GM19397 (cell line): ENCODE measurements at regions not wholly inside any gene's neighbourhood (a gene's known extent, or its start where the extent isn't known, plus 50 kb on each side); places are given as distances from the start of the nearest gene placed in this dataset.

Experiments
- ATAC-seq: cut with Tn5 transposase; IDR thresholded peaks from one replicate; pipeline ENCODE4 v1.9.1; 2021; ENCODE audit warnings: mild to moderate bottlenecking, moderate library complexity; ENCODE audit not compliant: unreplicated experiment

DNA sequence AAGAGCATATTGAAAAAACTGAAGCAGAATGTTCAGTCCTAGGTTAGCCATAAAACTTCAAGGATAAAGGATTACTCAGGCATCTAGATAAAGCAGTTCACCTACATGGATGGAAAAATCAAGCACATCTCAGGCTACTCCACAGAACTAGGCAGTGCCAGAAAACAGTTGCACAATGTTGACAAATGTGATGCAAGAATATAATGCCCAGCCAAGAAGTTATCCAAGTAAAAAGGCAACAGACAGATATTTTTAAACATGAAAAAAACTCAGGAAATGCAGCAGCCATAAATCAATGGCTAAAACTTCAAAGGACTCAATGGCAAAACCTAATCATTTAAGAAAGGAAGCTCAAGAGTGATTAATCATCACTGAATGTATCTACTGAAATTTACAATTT lies 456.0 kb upstream of the FAM241A start:
- no peak for ATAC-seq

DNA sequence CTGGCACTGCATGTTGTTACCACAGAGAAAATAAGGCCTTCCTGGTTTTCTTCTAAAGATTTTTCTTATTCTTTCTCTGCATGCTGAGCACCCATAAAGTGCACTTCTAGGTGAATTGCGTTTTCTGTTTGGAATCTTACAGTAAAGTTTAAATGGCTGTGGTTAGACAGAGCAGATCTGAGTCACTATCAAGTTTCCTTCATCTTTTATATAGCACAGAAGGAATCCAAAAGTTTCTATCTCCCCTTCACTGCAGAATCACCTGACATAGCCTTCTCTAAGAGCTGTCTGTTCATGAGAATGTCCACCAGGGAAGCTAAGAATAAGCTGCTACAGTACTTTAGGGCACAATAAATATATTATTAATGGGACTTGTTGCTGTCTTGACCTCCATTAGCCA lies 455.5 kb upstream of the FAM241A start:
- no peak for ATAC-seq

DNA sequence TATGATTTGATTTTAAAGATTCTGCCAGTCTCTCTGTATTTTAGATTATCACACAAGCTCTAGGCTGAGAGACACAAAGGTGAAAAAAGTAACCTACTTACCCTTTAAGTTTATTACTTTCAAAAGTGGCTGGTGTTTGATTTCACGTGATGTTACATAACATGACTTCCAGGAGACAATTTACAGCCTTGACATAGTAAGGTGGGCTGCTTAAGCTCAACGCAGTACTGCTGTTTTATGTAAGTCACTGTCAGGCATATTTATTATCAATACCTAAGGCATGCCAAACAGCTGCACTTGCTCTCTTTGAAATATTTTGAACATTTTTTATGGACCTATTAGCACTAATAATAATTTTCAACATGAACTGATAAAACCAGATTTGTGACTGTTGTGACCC lies 451.5 kb upstream of the FAM241A start:
- ATAC-seq: no peak

DNA sequence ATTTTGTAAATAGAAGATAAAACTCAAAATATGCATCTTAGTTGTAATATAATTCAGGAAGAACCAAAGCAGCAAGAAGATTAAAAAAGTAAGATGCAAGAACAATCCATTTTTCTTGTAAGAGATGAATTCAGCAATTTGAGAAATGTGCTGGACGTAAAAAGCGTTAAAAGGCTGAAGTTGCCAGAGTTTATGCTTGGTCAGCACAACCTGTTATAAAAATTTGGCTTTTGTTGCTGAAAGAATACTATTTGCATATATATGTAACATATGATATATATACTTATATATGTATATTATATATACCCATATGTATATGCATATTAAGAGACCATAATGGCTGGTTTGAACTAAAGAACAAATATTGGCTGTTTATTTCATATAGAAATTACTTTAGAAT lies 449.6 kb upstream of the FAM241A start:
- no peak for ATAC-seq

DNA sequence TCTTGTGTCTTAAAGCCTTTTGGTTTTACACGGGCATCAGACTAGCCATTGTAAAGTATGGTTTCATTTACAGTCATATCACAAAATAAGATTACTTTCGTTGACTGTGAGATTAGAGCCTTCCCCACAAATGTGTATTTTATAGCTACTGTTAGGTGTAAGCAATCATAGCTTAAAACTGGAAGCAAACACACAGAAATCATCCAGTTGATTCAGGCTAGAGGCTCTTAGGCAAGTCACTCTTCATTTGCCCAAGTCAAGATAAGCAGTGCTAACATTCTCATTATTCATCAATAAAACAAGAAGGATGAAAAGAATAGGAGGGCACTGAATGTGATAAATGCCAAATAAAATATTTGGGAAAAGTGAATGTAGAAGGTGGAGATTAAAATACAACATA lies 448.7 kb upstream of the FAM241A start:
- no peak for ATAC-seq

DNA sequence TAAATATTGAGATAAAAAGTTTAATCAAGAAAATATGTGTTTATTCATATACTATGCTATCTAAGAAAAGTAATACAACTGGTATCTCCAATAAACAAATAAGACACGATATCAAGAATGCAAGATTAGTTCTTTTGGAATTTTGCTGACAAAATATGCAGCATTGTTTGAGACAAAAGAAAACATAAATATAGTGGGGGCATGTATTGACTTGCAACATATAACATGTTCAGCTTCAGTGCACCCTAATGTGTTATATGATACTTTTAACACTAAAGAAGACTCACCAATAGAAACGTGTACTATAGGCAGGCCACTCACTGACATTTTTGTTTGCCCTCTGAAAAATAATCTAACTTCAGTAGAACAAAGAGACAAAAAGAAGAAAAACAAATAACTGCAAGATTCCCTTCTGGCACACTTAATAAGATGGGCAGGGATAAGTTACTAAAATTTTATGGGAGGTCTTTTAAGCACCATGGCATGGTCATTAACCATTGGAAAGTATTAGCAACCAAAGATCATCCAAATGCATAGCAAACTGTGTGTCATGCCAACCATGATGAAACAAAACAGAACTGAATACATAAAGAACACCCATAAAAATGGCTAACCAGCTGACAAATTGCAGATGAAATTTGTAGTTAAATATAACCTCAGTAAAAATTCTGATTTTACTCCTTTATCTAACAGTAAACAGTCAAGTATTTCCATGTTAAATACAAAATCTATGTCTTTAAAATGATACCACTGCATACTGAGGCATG lies 447.9 kb upstream of the FAM241A start:
- ATAC-seq: no peak

DNA sequence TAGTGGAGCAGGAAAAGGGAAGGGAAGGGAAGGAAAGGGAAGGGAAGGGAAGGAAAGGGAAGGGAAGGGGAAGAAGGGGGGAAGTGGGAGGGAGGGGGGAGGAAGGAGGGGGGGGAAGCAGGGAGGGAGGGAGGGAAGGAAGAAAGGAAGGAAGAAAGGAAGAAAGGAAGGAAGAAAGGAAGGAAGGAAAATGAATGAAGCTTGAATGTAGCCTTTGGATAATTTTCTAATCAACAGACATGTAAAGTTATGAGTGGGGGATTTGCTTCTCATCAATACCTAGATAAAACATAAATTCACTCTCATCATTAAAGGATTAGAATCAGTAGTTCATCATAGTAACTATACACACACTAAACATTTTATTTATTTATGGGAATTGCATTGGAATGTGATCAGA lies 446.9 kb upstream of the FAM241A start:
- ATAC-seq: no peak

DNA sequence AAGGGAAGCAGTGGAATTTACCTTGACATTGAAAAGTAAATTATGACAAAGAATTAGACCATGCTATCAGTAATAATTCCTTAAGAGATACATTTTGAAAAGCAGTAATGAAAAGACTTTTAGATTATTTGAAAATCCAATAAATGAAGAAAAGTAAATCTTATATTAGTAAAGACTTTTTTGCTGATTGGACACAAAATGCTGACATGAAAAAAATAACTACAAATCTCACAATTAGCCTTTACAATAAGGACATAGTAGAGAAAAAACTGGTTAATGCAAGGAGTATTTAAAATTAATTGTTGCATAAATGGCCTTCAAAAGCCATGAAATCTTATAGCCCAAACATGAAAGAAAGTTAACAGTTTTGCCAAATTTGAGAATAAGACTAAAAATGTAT lies 446.1 kb upstream of the FAM241A start:
- no peak for ATAC-seq

DNA sequence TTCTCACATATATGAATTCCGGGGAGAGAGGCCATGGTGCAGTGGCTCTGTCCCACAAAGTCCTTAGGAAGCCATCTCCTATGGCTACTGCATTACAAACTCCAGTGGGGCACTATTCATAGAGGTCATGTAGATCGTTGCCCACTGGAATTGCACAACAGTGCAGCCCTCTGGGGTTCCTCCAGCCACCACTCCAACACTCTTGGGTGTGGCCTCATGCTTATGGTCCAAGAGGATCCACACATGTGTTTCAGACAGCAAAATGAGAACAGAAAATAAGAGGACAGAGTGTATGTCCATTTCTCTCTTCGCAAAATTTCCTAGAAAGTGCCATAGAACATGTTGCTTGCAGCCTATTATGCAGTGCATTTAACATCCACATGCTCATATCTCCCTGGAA lies 444.2 kb upstream of the FAM241A start:
- no peak for ATAC-seq

DNA sequence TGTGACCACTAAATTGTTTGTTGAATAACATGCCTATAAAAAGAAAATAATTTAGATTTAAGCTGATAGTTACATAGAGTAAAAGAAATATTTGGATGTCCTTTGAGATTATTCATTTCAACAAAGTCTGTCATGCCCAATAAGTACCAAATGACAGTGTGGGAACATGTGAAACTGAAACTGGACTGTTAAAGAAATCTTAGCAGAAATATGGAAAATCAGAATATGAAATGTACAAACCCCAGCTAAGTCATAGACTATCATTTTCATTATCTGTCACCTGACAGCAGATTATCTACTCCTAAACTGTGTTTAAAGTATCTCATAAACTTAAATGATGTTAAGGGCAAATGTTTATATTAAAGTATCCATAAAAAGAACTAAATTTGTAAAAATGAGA lies 437.8 kb upstream of the FAM241A start:
- ATAC-seq: no peak

DNA sequence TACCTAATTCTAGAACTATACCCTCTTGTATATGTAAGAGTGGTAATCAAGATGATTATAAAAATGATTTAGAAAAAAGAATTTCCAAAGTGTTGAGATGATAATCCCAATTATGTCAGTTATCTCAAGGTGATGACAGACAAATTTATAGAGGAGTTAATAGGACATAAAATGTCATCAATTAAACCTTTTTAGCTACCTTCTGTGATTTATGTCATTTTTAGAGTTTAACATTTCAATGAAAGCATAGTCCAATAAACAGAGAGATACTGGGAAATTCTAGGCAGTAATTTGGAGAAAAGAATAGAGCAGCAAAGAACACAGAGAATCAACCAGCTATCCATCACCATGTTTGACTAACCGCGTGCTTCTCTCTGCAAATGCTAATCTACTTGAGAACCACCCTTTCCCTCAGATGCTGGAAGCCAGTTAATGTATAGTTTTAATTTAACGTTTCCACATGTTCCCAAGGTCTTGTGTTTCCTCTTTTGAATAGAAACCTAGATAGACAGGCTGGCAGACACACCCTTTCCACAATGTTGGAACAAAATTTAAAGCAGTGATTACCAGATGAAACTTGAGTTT lies 433.1 kb upstream of the FAM241A start:
- no peak for ATAC-seq

DNA sequence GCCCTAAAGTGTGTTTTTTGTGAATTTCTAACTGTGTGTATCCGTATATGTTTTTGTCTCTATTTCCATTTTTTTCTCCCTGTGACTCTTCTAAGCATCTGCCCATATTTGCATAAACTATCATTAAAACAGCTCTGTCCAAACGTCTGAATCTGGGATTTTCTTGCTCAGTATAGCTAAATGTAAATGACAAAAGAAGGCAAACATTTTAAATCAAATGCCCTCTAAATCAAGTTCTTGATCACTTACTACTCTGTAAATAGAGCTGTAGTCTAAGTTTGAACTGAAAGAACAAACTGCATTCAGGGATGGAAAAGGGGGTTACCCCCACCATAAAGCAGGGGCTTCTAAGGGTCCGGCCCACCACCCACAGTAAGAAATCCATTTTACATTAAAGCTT lies 432.0 kb upstream of the FAM241A start:
- ATAC-seq: no peak

DNA sequence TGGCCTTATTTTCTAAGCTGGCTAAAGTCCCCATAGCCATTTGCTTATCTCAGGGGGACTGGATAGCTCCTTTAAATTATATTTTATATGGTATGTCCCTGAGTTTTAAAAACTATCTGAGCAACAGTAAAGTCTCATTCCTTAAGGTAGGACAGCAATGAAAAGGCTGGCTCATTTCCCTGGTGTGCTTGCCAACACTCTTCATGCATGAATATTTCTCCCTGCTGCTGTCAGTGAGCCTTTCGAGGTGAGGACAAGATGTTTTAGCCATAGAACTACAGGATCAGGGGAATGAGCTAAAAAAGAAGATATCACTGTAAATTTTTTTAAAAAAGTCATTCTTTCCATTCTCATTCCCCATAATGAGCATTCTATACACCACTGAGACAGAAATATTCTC lies 427.3 kb upstream of the FAM241A start:
- no peak for ATAC-seq

DNA sequence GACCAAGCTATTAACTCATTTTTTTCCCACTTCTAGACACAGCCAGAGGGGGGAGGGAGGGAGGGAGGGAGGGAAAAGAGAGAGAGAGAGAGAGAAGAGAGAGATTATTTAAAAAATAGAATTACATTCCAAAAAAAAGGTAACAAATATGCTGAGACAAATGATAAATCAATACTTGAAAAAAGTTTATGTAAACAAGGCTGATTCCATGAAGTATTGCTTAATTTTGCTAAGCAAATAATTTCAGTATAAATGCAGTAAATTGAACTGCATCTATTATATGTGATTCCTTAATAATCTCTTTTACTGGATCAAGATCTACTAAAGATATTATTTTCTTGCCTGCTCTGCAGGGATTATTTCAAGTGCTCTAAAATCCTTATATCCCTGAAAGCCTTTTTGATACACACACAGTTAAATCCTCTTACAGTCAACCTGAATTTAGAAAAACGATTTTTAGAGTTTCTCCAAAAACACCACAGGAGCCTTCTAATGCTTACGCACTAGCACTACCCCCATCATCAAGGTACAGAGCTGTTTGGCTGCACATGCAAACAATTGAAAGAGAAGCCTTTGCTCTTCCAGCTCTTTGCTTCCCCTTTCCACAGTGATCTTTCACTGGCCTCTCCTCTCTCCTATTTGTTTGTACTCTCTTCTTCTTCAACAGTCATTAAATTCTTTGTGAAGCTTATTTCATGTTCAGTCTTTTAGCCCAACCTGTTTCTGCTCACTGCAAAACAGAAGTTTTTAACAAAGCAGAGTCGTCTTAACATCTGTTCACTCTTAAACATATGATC lies 426.3 kb upstream of the FAM241A start:
- ATAC-seq: no peak

DNA sequence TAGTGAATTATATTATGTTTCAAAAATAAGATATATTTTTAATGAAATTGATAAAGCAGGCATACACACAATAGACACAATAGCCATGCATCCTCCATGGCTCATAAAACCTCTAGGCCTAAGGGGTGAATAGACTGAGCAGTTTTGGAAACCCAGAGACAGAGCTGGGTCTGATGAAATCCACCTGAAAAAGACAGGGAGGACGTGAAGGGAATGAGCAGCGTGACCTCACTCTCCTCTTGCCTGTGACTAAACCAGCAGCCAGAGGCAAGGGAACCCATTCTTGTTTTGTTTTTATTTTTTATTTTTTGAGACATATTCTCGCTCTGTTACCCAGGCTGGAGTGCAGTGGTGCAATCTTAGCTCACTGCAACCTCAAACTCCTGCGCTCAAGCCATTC lies 424.4 kb upstream of the FAM241A start:
- ATAC-seq: no peak

DNA sequence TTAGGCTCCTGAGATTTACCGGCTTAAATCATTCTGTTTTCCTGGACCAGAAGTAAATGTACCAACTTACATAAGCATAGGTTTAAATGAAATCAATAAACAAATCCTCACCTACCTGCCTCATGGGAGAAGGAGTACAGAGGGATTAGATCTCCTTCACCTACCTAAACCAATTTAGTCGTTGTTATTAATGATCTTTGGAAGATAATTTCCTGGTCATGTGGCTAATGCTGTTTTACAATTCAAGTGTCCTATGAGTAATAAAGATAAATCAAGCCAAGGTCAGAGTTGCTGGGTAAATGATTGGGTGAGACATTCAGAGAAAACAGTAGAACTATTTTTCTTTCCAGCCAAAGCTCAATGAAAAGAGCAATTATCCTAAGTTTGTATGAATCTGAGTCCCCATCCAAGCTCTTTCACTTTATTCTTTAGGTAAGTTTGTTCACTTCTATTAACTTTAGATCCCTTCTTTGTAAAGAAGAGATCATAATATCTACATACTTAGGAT lies 423.0 kb upstream of the FAM241A start:
- ATAC-seq: no peak

DNA sequence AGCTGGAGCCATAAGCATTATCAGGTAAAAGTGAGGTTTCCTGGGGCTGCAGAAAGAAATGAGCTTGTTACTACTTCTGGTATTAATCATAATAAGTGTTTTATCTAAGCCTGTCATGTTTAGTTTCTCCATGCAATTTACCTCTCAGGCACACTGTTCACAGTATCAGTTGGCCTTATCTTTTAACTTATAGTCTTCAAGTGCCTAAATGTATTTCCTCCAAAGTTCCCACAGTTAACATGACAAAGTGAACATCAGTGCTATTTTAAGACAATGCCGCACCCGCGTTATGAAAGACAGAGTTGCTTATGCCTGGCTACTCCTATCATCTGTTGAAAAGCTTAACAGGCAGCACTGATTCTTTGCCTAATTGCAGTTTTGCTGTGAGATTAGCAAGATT lies 408.7 kb upstream of the FAM241A start:
- no peak for ATAC-seq

DNA sequence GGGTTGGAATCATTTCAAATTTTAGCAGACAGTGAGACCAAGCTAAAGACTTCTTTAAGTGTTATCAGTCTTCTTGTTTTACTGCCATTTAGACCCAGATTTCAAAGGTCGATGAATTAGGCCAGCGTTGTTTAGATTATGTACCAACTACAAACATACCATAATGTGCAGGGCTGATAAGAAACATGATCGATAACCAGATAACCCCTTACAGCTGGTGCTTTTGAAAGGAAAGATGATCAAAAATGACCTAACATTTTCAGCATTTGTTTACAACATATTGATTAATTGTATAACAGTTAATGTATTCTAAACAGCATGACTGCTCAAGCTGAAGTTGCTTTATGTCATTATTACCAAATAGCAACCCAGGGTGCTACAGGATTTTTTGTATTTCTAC lies 400.4 kb upstream of the FAM241A start:
- no peak for ATAC-seq

DNA sequence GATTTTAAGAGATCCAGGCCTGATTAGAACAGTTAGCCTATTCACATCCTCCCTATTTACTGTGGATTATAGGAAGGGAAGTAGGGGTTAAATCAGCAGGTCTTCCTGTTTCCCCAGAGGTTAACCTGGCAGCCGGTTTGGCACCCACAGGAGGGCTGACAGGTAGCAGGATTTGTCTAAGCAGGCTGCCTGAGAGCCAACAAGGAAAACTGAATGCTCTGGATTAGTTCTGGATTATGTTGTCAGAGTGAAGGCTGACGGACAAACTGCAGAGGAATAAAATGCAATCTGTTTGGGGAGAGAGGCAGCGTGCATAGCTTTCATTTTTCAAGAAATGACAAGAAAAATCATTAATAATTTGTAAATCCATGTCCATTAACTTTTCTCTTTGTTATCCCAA lies 397.1 kb upstream of the FAM241A start:
- ATAC-seq: no peak

DNA sequence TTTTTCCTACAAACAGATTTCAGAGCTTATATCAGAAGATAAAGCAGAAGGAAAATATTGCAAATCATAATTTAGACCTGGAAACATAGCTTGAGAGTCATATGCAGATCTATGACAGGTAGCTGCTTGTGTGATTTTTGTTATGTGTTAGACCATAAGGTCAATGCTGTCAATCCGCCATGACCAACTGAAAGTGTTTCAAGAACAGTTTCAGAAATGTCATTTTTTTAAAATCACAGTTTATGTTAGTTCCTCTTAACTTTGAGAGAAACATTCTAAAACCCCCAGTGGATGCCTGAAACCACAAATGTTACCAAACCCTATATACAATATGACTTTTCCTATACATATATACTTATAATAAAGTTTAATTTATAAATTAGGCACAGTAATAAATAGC lies 391.3 kb upstream of the FAM241A start:
- ATAC-seq: no peak

DNA sequence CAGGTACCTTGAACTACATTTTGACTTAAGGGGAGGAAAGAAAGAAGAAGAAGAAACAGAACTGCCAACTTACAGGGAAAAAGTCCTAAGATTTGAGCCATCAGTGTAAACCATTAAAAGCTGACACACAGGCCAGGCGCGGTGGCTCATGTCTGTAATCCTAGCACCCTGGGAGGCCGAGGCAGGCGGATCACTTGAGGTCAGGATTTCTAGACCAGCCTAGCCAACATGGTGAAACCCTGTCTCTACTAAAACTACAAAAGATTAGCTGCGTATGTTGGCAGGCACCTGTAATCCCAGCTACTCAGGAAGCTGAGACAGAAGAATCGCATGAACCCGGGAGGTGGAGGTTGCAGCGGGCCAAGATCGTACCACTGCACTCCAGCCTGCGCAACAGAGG lies 389.7 kb upstream of the FAM241A start:
- no peak for ATAC-seq

DNA sequence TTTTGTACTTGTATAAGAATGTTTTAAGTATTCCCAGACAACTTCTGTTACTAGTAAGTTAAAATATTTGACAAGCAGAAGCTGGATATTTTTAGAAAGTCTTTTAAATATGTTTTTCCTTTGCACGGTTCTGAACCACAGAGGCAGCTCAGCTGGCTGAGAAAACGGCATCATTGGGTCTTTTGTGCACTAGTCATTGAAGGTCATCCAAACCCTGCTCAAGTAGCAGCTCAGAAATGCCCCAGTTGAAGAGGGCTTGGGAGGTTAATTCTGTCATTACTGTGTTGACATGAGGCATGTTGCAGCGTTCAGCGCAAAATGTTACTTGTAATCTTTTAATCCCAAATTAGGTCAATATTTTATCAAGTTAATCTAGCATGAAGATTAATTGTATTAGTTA lies 383.7 kb upstream of the FAM241A start:
- no peak for ATAC-seq
